Skeletal muscle cell (primary cell): ENCODE measurements at regions not wholly inside any gene's neighbourhood (a gene's known extent, or its start where the extent isn't known, plus 50 kb on each side); places are given as distances from the start of the nearest gene placed in this dataset.

Experiments
- DNase-seq: peaks from one replicate; pipeline ENCODE4 v3.0.0-alpha.2; 2010; ENCODE audit warnings: low read depth
- H3K4me3 ChIP-seq: 2 replicates; pipeline ENCODE4 v1.5.1; 2011; ENCODE audit warnings: low read depth, mild to moderate bottlenecking, control low read depth, low read length, moderate library complexity

DNA sequence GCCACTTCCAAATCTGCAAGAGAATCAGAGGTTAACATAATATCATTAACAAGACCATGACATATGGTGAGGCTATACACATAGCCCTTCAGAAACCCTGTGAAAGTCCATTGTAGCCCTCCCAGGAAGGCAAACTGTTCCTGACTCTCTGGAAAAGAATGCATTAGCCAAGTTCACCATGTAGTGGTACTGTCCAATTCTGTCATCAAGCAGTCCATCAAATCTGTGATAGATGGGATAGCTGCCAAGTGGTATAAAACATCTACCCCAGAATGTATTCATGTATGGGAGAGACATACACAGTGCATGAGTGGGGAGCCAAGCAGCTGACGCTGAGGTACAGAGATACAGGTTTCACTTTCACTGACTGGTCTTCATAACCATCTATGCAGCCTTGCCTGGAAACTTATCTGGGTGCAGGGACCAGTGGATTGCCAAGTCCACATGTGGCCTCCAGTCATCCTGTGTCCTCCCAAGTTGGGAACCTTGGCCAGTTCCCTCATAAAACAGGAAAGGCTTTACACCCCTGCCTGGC is 281.1 kb downstream of the MBD2 start:
- DNase-seq: peak; percentile 11
- H3K4me3 ChIP-seq: no peak overlapping the region

- H3K4me3 ChIP-seq: no peak overlapping the region
- DNase-seq: no peak
Observed at GRCh38 chr18:53941601-53942338, 282.7 kb downstream of the MBD2 start.

DNA sequence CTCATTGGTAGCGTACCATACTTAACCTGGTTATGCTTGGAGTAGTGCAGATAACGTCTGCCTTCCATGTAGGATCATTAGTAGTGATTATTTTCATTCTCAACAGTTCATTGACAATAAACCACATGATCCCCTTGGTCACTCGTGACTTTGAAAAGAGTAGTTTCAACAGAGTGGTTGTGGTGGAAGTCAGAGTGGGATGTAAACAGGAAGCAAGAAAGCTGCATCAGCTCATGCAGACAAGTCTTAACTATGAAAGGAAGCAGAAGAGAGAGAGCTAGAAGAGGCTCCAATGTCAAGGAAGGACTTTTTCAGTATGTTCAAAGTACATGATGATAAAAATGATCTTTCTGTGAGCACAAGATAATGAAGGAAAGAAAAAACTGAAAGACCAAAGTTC is 287.4 kb downstream of the MBD2 start:
- DNase-seq: no peak
- H3K4me3 ChIP-seq: no peak overlapping the region

- no peak overlapping the region for H3K4me3 ChIP-seq
- no peak for DNase-seq
Observed at GRCh38 chr18:53935803-53936202, 288.7 kb downstream of the MBD2 start.

- DNase-seq: no peak
- H3K4me3 ChIP-seq: no peak overlapping the region
Observed at GRCh38 chr18:53935399-53935798, 289.1 kb downstream of the MBD2 start.

DNA sequence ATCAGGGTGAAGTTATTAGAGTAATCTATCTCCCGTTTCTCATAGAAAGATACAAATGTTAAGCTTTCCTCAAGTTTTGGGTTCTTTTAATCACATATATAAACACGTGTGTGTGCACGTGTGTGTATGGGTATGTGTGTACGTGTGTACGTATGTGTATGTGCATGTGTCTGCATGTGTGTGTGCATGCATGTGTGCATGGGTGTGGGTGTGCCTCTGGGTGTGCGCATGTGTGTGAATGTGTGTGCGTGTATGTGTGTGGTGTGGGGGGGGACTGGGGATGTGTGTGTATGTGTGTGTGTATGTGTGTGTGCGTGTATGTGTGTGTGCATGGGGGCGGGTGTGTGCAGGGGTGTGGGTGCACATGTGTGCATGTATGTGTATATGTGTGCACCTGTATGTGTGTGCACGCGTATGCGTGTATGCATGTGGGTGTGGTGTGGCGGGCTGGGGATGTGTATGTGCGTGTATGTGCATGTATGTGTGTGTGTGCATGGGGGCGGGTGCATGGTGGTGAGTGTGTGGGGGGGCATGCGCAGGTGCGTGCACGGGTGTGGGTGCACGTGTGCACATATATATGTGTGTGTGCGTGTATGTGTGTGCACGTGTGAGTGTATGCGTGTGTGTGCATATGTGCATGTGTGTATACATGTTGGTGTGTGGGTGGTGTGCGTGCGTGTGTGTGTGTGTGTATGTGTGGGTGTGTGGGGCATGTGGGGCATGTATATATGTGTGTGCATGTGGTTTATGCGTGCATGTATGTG is 304.0 kb downstream of the MBD2 start:
- DNase-seq: no peak
- H3K4me3 ChIP-seq: no peak overlapping the region

- no peak for DNase-seq
- no peak overlapping the region for H3K4me3 ChIP-seq
Observed at GRCh38 chr18:53918091-53918490, 306.4 kb downstream of the MBD2 start.

DNA sequence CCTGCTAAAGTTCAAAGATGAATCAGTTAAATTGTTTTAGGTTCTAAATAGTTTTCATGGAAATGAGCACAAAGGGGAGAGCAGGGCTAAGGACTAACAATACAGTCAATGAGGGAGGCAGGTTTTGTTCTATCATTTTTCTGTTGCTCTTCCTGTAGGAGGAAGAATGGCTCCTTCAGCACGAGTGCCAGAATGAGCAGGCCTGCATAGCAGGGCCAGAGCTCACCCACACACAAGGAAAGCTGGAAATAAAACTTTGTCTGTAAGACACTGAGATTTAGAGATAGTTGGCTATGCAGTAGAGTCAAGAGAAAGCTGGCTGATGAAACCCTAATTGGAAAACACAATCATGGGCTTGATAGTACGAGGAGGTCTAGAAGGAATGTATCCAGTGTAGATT is 313.3 kb downstream of the MBD2 start:
- no peak for DNase-seq

DNA sequence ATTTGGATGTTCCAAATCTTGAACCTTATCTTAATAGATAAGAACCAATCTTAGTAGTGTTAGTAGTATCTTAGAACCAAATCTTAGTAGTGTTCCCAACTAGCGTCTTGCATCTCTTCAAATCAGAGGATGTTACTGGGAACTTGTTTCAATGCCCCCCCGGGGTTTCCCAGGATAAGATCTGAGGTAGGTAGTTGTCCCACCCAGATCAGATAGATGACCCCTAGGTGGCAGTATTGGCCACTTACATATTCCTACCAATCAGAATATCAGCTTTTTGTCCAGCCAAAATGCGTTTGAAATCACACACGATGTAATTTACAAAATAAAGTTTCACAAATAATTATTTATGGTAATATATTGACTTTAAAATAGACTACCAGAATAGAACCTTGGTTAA is 314.8 kb downstream of the MBD2 start:
- no peak overlapping the region for H3K4me3 ChIP-seq
- DNase-seq: no peak

More for the DNA sequence above, 313.3 kb downstream of the MBD2 start:
- no peak overlapping the region for H3K4me3 ChIP-seq

GRCh38 chr18:53907921-53908320 is 316.5 kb downstream of the MBD2 start:
- no peak for DNase-seq
- H3K4me3 ChIP-seq: no peak overlapping the region

- no peak for DNase-seq
Observed at GRCh38 chr18:53906681-53907080, 317.8 kb downstream of the MBD2 start.

GRCh38 chr18:53894675-53895442 is 329.6 kb downstream of the MBD2 start:
- H3K4me3 ChIP-seq: no peak overlapping the region
- no peak for DNase-seq

More at GRCh38 chr18:53906681-53907080, 317.8 kb downstream of the MBD2 start:
- H3K4me3 ChIP-seq: no peak overlapping the region

DNA sequence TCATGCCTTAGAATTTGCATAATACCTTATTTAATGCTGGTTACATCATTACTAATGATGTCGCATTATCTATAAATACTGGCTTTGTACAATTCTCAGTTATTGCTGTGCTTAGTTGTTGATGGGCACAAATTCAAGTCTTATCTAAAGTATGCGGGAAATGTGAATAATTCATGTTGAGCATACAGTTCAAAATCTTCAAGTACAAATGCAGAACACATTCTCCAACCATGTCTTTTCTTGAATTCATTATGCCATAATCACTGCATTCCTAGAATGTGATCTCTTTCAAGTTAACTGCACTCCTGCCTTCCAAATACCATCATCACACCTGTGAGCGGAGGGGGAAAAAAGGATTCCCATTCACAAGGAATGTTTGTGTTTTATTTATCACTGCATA is 337.0 kb downstream of the MBD2 start:
- no peak for DNase-seq
- H3K4me3 ChIP-seq: no peak overlapping the region

- DNase-seq: no peak
- no peak overlapping the region for H3K4me3 ChIP-seq
Observed at GRCh38 chr18:53886058-53886457, 338.4 kb downstream of the MBD2 start.

- H3K4me3 ChIP-seq: no peak overlapping the region
- DNase-seq: no peak
Observed at GRCh38 chr18:53883771-53884170, 340.7 kb downstream of the MBD2 start.

GRCh38 chr18:53874103-53874502 is 350.4 kb downstream of the MBD2 start:
- DNase-seq: no peak
- no peak overlapping the region for H3K4me3 ChIP-seq

GRCh38 chr18:53864770-53865169 is 359.7 kb downstream of the MBD2 start:
- no peak overlapping the region for H3K4me3 ChIP-seq
- no peak for DNase-seq

- no peak overlapping the region for H3K4me3 ChIP-seq
- no peak for DNase-seq
Observed at GRCh38 chr18:53862921-53863320, 361.5 kb downstream of the MBD2 start.

GRCh38 chr18:53861185-53861584 is 363.3 kb downstream of the MBD2 start:
- no peak overlapping the region for H3K4me3 ChIP-seq
- DNase-seq: no peak

DNA sequence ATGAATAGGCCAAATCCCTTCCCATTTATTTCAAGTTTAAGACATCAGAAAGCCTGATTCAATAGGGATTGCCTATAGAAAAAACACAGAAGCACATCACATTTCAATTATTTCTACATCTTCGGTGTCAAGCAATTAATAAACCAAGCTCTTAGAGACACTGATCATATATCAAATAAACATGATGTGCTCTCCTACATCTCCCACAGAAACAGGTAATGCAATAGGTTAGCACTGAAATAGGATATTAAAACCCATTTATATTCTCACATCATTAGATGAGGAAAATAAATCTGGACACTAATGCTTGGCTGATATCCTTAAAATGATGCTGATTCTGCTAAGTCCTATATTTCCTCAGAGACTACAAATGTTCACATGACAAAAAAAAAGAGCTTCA is 364.7 kb downstream of the MBD2 start:
- H3K4me3 ChIP-seq: no peak overlapping the region
- DNase-seq: no peak
